SK-N-DZ (cell line): ENCODE measurements at regions not wholly inside any gene's neighbourhood (a gene's known extent, or its start where the extent isn't known, plus 50 kb on each side); places are given as distances from the start of the nearest gene placed in this dataset.

Experiments used
- DNase-seq: peaks from one replicate; pipeline ENCODE4 v3.0.0-alpha.2; 2015; ENCODE audit warnings: low spot score

DNA sequence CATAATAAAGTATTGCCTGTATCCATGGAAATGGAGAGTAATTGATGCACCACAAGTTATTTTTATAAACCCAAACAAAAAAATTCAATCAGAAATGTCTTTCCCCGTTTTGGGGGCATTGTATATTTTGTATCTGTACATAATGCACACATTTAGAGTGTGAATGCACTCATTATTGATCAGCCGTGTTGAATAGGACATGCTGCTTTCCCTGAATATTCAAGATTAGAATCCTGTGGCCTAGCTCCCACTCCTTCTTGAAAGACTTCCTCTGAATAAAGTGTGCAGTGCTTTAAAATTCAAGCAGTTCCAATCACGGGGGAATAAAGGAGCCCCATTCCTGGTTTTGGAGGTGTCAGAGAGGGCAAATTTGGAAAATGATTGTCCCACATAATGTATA is 103.8 kb upstream of the TOX3 start:
- DNase-seq, result no peak

DNA sequence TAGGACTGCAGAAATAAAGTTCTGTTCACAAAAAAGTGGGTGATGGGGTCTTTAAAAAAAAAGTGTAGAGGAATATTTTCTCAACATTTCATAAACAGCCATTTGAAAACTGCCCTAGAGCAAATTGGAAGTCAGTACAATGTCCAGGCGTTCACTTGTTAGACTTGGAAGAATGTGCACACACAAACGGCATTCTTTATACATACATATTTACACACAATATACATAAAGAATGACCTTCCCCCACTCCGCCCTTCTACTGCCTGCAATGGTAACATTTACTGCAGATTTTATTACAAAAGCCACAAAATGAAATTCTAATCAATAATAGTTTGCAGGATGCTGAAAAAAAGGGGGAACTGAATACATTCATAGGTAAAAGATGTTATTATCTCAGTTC is 103.4 kb upstream of the TOX3 start:
- no peak for DNase-seq

DNA sequence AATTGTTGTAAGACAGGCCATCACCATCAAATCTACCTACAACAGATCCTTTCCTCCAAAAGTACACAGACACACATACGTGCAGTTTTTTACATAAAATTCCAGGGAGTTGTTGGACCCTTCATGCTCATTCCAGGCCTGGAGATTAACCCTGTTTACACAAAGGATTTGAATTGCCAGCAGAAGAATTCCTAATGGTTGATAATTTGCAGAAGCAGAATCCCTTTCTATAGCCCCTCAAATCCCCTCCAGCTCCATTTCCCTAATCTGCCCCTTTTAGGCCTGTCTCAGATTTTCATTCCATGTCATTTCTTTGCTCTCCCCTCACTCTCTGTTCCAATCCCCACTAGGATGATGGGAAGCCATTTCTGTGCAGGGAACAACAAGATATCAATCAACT is 102.9 kb upstream of the TOX3 start:
- DNase-seq, result no peak

DNA sequence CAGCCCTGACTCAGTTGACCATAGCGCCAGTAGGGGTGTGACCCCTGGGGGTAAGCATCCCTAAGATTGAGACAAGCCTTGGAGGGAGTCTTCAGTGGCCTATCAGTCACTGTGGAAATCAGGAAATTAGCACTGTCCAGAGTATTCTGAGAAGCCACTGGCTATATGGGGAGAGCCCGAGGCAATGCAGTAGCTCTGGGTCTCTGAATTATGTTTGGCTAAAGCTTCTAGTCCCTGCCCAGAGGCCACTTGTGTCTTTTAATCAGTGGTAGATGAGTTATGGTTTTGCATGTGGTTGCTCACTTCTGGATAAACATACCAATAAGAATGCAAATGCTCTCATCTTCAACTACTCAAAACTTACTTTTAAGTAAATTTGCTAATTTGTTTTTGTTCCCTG is 100.6 kb upstream of the TOX3 start:
- no peak for DNase-seq

DNA sequence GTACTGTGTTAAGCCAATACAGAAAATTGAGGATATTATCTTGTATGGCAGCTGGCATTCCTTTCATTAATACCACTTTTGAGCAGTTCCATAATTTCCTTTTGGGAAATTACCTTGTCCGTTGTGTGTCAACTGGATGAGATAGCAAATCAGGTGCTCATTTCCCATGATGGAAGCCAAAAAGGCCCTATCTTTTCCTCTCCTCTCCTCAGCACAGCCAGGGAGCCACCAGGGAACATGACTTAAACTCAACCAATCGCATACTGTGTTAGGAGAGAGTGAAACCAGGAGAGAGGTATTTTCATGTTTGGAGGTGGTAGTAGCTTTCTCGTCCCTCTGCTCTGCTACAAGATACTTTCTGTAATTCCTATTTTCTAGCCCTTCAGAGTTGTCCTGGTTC is 96.1 kb upstream of the TOX3 start:
- DNase-seq, result no peak

DNA sequence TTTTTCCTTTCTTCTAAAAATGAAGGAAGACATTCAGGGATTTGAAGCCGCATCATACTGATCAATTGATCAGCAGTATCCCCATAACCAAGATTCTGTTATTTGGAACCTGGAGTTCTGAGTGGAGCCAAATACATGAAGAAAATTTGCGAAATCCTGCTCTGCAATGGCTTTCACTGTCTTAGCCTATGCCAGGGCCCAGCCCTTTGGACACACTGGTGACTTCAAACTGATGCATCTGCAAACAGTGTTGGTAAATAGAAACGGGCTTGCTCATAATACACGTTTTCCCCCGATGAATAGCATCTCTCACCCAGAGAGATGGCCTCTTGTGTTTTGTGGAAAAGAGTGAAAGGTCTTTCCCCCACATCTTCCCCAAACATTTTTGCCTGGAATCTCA is 87.6 kb upstream of the TOX3 start:
- no peak for DNase-seq

DNA sequence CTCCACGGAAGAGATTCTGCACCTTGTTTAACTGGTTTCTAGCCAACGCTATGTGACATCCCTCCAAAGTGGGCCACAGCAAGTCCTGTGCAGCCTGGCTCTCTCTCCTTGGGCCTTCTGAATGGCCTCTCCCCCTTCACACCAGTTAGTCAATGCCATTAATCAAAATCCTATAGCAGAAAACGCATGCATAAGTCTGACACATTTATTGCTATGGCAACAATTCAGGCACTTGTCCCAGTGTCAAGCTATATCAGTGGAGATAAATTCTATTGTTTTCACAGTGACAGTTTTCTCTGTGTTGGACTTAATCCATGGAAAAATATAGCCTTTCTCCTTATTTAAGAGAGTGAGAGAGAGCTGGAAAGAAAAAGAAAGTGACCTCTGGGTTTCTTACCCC is 87.2 kb upstream of the TOX3 start:
- DNase-seq, result no peak

DNA sequence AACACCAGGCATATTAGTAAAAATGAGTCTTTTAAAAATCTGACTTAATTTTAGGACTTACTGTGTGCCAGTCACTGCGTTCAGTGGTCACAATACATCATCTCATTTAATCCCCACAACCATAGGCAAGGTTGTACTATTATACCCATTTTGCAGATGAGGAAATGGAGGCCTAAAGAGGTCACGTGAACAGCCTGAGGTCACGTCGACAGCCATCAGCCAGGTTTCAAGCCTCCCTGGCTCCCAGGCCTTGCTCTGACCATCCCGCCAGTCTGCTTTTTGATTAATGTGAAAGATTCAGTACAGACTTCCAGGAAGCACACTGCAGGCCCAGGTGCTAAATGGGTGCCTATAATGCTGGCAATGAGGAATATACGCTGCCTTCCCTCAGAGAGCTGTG is 86.3 kb upstream of the TOX3 start:
- DNase-seq, result no peak

DNA sequence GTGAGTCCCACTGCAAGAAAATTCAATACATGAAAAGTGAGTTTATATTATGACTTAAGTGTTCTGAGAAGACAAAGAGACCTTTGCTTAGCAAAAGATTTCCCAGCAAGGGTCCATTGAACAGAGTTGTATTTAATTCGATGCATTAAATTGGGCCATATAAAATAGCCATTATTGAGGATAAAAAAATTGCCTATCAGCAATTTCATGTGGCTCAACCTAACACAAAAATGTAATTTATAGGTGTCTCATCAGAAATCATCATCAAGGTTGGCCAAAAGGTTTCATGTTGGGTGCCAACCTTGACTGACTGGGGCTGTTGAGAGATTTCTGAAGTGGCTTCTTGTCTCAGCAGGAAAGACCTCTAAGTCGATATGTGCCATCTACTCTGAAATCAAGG is 84.8 kb upstream of the TOX3 start:
- DNase-seq, result no peak

DNA sequence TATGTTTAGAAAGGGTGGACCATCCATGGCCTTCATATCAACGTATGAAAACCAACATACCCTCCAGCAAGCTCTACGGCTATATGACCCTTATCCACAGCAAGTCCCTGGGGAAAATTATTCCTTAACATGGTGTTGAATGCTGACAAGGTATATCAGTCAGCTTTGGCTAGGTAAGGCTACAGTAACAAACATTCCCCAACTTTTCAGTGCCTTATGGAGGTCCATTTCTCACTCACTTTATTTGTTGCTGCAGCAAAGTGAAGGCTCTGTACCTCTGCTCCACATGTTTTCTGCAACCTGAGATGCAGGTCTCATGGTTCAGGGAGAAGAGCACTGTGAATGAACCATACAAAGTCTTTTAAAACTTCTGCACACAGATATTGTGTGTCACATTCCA is 83.8 kb upstream of the TOX3 start:
- no peak for DNase-seq

DNA sequence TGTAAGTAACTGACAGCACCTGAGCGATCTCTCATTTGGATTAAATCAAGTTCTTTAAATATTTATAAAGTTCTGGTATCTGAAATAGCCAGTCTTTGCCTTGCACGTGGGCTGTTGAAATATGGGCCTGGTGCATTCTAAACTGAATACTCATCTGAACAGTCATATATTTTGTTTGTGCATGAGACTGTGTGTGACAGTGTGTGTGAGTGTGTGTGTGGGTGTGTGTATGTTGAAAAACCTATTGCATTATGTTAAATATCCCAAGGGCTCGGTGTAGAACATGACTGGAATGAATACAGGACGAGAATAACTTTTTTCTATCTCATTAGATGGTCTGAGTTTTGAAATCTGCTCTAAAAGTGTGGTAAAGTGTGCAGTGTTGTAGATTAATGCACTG is 82.4 kb upstream of the TOX3 start:
- DNase-seq, result no peak

DNA sequence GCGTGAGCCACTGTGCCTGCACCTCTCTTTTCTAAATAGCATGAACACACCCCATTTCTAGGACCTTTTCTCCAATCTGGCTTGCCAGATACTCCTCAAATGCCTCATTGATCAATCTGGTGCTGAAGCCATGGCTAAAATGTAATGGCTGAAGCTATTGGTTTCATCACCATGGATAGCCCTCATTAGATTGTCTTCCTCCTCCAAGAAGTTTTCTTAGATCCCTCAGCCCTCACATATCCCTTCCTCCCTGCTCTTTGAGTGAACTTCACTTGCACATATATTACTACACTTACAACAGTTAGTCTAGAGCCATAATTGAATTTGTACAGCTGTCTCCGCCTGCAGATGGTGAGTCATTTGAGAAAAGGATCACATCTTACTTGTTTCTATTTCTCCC is 77.9 kb upstream of the TOX3 start:
- no peak for DNase-seq

DNA sequence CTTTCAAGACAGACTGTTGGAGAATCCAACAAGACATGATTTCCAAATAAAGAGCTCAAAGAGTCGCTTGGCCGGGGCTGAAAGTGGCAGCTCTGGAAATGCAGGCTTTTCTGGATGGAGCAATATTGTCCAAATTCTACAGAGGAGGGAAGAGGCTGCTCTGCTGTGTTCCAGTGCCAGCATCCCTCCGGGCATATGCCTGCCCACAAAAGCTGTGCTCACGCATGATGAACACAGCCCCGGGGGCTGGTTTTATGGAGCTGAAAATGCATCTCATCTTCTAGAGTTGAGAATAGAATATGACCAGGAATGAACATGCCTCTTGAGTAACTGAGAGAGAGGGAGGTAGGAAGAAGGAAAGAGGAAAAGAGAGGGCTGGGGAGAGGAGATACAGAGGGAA is 74.7 kb upstream of the TOX3 start:
- DNase-seq, result no peak

DNA sequence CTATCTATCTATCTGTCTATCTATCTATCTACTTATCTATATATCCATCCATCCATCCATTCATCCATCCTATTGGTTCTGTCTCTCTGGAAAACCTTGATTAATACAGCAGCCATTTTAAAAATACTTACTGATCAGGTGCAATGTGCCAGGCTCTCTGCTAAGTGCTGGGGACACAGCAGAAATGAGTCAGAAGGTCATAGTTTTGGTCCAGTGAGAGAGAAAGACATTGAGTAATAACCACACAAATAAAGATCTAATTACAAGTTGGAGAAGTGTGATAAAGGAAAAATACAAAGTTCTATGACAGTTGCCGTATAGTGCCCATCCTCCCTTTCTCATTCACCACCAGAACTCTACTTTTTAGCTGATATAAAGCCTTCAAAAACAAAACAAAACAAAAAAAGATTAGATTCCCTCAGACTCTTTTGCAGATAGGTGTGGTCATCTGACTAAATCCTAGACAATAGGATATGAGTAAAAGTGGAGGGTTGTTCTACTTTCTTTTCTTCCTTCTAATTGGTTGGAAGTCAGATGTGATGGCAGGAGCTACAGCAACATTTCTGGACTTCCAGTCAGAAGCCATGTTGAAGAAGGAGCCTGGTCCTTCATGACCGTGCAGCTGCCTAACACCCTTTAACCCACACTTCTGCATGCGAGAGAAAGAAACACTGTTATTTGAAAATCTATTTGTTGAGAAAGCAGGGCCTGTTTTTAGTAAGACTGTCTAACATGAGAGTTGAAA is 72.0 kb upstream of the TOX3 start:
- DNase-seq, result no peak

DNA sequence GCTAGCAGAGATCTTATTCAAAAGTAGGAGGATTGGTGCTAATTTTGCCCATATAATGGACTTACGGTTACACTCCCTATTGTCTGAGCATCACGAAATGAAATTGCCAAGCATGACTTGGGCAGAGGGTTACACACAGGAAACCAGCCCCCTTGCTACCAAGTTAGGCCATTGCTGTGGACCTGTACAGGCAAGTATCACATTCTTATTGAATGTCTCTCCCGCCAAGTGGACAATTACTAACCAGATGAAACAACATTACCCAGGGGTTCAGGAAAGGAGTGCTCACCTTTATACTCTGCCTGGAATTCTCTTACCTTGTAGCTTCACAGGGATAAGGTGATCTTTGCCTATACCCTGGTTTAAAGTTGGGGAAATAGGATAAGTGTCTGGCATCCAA is 70.6 kb upstream of the TOX3 start:
- no peak for DNase-seq

DNA sequence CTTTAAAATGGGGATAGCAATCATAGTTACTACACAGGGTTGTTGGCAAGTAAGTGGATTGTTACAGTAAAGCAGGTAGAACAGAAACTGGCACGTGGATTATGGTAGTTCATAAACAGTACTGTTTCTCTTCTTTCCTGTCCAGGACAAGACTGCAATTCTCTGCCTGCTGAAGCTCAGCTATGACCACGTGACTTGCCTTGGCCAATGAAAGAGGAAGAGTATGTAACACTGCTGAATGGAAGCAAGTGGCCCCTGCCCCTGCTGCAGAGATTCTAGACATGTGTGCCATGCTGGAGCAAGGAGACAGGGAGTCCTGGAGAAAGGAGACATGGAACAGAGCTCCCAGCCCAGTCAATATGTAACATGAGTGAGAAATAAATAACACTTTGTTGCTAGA is 66.6 kb upstream of the TOX3 start:
- peak; percentile 26 for DNase-seq

DNA sequence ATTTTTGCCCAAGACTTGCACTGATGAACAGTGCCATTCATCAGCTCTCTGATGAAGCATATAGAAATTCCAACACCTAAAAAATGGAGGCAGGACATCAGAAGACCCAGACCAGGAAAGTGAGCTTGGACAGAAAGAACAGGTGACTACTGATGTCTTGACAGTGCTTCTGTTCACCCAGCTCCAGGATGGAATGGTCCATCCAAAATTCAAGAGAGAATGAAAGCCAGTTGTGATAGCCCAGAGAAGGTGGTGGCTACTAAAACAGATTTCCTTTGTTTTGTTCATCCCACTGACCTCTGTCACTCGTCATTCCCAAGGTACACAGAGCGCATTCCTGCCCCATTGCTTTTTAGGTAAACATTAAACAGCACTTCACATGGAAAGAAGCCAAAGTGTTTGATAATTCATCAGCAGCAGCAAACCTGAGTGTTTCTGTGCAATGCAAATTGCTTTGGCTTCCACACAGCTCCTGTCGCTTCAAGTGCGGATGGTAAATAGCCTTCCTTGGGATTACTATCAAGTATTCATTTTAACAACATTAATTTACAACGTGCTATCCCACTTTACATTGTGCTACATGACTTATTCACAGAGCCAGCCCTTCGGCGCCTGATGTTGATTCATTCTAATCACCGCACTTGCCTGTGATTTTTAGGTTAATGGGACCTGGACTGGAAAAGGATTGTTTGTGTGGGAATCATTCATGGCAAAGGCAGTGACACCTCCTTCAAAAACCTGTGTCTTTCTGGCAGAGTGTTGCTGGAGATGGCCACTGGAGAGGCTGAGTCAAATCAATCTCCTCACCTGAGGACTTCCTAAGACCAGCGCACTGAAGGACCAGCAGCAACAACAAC is 65.1 kb upstream of the TOX3 start:
- DNase-seq, result no peak

DNA sequence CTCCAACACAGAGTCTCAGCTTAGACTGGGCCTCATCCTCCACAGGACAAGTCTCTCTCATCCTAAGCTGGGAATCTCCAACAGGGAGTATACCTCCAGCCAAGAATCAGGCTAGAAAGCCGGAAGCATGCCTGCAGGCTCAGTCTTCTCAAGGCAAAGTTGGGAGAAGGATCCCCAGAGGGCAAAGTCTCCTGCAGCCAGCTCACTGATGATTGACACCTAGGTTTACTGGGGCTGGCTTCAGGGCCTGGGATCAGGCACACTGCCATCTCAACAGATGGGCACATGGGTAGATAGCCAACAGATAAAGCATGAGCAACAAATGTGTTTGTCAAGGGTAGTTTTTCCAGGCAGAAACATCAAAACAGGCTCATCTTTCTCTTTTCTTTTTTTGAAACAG is 56.1 kb upstream of the TOX3 start:
- no peak for DNase-seq

DNA sequence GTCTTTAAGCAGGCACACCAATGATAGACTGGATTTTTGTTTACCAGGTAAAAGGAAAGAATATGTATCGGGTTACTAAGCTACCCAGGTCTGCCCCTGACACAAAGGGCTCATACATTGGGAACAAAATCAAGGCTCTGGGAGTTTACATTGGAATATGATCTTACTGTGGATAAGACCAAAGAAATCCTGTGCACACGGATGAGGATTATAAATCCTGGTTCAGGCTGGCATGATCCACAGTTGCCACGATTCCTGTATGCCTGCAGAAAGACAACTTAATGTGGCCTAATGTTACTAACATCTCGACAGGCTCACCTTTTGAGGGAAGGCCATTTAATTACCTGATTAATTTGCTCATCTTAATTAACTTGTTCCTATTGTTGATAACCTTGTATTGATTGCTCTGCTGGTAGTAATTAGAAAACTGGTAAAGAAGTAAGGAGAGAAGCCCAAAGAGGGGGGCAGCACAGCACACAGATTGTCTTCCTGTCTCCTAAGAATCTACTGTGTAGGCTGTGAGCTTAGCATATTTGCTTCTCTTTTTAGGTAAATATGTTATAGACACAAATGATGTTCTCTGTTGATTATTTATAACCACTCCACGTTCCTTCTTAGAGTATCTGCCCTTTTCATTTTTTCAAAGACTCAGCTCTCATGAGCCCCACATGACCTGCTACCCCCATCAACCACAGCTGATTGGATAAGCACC is 51.0 kb upstream of the TOX3 start:
- DNase-seq, result peak; percentile 29

DNA sequence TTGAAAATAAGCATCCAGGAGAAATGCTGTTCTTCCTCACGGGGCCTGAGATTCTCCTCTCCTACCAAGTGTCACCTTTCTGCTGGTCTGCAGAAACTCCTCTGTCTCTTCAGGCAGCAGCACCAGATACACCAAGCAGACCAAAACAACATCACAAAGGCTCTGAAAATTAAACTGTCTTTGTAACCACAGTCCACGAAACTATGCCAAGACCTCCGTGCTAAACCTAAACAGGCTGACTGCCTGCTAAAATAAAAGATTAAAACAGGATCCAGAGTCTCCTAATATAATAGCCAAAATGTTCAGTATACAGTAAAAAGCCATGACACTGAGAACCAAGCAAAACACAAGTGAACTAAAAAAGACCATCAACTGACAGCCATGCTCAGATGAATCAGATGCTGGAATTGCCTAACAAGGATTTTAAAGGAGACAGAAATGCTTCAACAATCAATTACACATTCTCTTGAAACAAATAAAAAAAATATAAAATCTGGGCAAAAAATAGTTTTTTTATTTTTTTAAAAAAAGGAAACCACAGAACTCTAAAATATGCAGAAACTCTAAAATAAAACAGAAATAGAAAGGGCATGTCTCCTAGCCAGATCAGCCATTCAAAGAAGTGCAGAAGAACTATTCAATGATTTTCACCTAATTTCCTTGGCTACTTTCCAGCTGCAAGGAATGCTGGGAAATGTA is 50.3 kb upstream of the TOX3 start:
- no peak for DNase-seq
